SK-N-SH treated with all-trans-retinoic acid at 6 μM for 48 hours (cell line): ENCODE measurements at regions not wholly inside any gene's neighbourhood (a gene's known extent, or its start where the extent isn't known, plus 50 kb on each side); places are given as distances from the start of the nearest gene placed in this dataset.
"Not testable (repeated sequence)": the region's sequence is repeated elsewhere in the genome, so short reads cannot be mapped to it uniquely, and the experiment has no call there.

Experiments used
- ARNTL ChIP-seq: fragments of 450-650 bp; formaldehyde crosslinking; IDR thresholded peaks from 2 replicates; pipeline ENCODE4 v1.5.0; 2020; ENCODE audit warnings: low read depth, mild to moderate bottlenecking, moderate library complexity, borderline replicate concordance
- BACH2 ChIP-seq: fragments of 250-450 bp; sonication (Bioruptor Pico); IDR thresholded peaks from 2 replicates; pipeline ENCODE4 v1.9.0; 2021; ENCODE audit warnings: mild to moderate bottlenecking, borderline replicate concordance
- CSDC2 ChIP-seq: fragments of 250-450 bp; sonication (Bioruptor Pico); IDR thresholded peaks from 2 replicates; pipeline ENCODE4 v1.5.0; 2020; ENCODE audit warnings: mild to moderate bottlenecking, moderate library complexity
- ESRRG ChIP-seq: fragments of 250-450 bp; sonication (Bioruptor Pico); IDR thresholded peaks from 2 replicates; pipeline ENCODE4 v1.6.1; 2021; ENCODE audit warnings: mild to moderate bottlenecking
- GLIS3 ChIP-seq: fragments of 250-450 bp; sonication (Bioruptor Pico); IDR thresholded peaks from 2 replicates; pipeline ENCODE4 v1.5.0; 2020; ENCODE audit warnings: mild to moderate bottlenecking, moderate library complexity
- ISL1 ChIP-seq: fragments of 250-450 bp; sonication (Bioruptor Pico); IDR thresholded peaks from 2 replicates; pipeline ENCODE4 v2.1.2; 2022; ENCODE audit warnings: mild to moderate bottlenecking, moderate library complexity
- OSR1 ChIP-seq: fragments of 250-450 bp; sonication (Bioruptor Pico); IDR thresholded peaks from 2 replicates; pipeline ENCODE4 v1.8.0; 2022; ENCODE audit warnings: moderate library complexity, mild to moderate bottlenecking, inconsistent platforms
- PATZ1 ChIP-seq: fragments of 250-450 bp; sonication (Bioruptor Pico); IDR thresholded peaks from 2 replicates; pipeline ENCODE4 v1.8.0; 2020; ENCODE audit warnings: mild to moderate bottlenecking, moderate library complexity, borderline replicate concordance
- RARB ChIP-seq: fragments of 250-450 bp; sonication (Bioruptor Pico); IDR thresholded peaks from 2 replicates; pipeline ENCODE4 v1.8.0; 2021; ENCODE audit warnings: mild to moderate bottlenecking, moderate library complexity
- SNAI2 ChIP-seq: fragments of 250-450 bp; sonication (Bioruptor Pico); IDR thresholded peaks from 2 replicates; pipeline ENCODE4 v1.5.0; 2020; ENCODE audit warnings: mild to moderate bottlenecking, moderate library complexity
- ZFP3 ChIP-seq: fragments of 250-450 bp; sonication (Bioruptor Pico); IDR thresholded peaks from 2 replicates; pipeline ENCODE4 v1.5.0; 2020; ENCODE audit warnings: mild to moderate bottlenecking, moderate library complexity
- ZFP30 ChIP-seq: fragments of 450-650 bp; formaldehyde crosslinking; IDR thresholded peaks from 2 replicates; pipeline ENCODE4 v1.5.0; 2022; ENCODE audit warnings: mild to moderate bottlenecking, moderate library complexity
- ZNF565 ChIP-seq: fragments of 450-650 bp; formaldehyde crosslinking; conservative IDR thresholded peaks from 2 replicates; pipeline ENCODE4 v1.5.0; 2020; ENCODE audit warnings: low read depth, mild to moderate bottlenecking, moderate library complexity
- TF ChIP-seq, protein P1 (sequence below): fragments of 250-450 bp; sonication (Bioruptor Pico); IDR thresholded peaks from 2 replicates; pipeline ENCODE4 v1.5.0; 2020; ENCODE audit warnings: mild to moderate bottlenecking, moderate library complexity

- TF ChIP-seq ISL1, OSR1, ZFP30, ZFP3, ZNF565, PATZ1, ARNTL, RARB, CSDC2, ESRRG, GLIS3, SNAI2, BACH2 (CRISPR knock-in tag): not testable (repeated sequence)
- TF ChIP-seq, protein P1, sequence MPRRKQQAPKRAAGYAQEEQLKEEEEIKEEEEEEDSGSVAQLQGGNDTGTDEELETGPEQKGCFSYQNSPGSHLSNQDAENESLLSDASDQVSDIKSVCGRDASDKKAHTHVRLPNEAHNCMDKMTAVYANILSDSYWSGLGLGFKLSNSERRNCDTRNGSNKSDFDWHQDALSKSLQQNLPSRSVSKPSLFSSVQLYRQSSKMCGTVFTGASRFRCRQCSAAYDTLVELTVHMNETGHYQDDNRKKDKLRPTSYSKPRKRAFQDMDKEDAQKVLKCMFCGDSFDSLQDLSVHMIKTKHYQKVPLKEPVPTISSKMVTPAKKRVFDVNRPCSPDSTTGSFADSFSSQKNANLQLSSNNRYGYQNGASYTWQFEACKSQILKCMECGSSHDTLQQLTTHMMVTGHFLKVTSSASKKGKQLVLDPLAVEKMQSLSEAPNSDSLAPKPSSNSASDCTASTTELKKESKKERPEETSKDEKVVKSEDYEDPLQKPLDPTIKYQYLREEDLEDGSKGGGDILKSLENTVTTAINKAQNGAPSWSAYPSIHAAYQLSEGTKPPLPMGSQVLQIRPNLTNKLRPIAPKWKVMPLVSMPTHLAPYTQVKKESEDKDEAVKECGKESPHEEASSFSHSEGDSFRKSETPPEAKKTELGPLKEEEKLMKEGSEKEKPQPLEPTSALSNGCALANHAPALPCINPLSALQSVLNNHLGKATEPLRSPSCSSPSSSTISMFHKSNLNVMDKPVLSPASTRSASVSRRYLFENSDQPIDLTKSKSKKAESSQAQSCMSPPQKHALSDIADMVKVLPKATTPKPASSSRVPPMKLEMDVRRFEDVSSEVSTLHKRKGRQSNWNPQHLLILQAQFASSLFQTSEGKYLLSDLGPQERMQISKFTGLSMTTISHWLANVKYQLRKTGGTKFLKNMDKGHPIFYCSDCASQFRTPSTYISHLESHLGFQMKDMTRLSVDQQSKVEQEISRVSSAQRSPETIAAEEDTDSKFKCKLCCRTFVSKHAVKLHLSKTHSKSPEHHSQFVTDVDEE (CRISPR knock-in tag) = not testable (repeated sequence)
These were observed 258.6 kb downstream of the HNRNPD start for GRCh38 chr4:82115183-82115582.
